ENCODE measurements at regions not wholly inside any gene's neighbourhood (a gene's known extent, or its start where the extent isn't known, plus 50 kb on each side); places are given as distances from the start of the nearest gene placed in this dataset.
"Not testable (repeated sequence)": the region's sequence is repeated elsewhere in the genome, so short reads cannot be mapped to it uniquely, and the experiment has no call there.

GRCh38 chr14:106694638-106695393 lies 1168.4 kb downstream of the TMEM121 start:
- no peak overlapping the region for H3K4me3 ChIP-seq
- DNase-seq (peak; percentile 56), ATAC-seq (peak; percentile 49 to 63)
- intact Hi-C loops (cut with DNase I): no loop called here
- peak; percentile 11 for TF ChIP-seq CTCF (IDR thresholded peaks at IDR 0.05)
- no peaks in the 10 kb centered on the region for H3K4me1 ChIP-seq
- no peak overlapping the region for H3K27ac ChIP-seq
- H3K9me3 ChIP-seq: no peaks in the 10 kb centered on the region
- no peaks in the 10 kb centered on the region for H3K27me3 ChIP-seq (ENCODE audit: low read depth)
- H3K36me3 ChIP-seq: no peaks in the 10 kb centered on the region

GRCh38 chr14:106698620-106699267 lies 1172.4 kb downstream of the TMEM121 start:
- H3K4me1 ChIP-seq; H3K9me3 ChIP-seq; H3K4me3 ChIP-seq; DNase-seq; H3K36me3 ChIP-seq; H3K27ac ChIP-seq; H3K27me3 ChIP-seq (ENCODE audit: low read depth); intact Hi-C loops (cut with DNase I); ATAC-seq: not testable (repeated sequence)

DNA sequence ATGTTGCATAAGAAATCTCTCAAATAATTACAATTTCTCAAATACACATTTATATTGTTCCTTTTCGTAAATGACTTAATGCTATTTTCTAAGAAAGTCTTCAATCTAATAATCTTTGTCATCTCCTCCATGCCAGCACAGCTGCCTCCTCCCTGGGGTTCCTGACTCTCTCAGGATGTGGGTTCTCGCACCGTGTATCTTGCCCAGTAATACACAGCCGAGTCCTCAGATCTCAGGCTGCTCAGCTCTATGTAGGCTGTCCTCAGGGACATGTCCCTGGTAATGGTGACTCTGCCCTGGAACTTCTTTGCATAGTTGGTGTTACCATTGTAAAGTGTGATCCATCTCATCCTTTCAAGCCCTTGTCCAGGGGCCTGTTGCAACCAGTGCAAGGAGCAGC lies 1177.3 kb downstream of the TMEM121 start:
- H3K36me3 ChIP-seq; H3K27me3 ChIP-seq (ENCODE audit: low read depth); intact Hi-C loops (cut with DNase I); H3K27ac ChIP-seq; H3K4me1 ChIP-seq; DNase-seq; H3K4me3 ChIP-seq; ATAC-seq; H3K9me3 ChIP-seq: not testable (repeated sequence)

DNA sequence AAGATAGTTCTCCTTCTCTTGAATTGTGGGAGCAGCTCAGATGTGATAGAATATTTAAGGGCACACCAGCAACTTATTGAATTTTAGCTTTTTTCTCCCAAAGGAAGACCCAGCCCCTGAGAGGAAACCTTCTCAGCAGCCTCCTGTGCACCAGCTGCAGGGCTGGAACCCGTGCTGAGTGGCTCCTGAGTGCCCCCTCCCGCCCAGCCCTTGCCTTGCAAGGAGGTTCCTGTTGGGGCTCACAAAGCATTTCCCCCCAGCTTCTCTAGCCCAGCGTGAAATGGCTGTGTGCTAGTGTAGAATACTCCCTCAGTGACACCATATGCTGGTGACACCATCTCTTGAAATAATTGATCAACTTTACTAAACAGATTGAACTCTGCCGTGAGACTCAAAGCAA lies 1180.1 kb downstream of the TMEM121 start:
- H3K36me3 ChIP-seq; ATAC-seq; intact Hi-C loops (cut with DNase I); H3K27me3 ChIP-seq (ENCODE audit: low read depth); H3K27ac ChIP-seq; H3K9me3 ChIP-seq; H3K4me1 ChIP-seq; DNase-seq; H3K4me3 ChIP-seq: not testable (repeated sequence)

DNA sequence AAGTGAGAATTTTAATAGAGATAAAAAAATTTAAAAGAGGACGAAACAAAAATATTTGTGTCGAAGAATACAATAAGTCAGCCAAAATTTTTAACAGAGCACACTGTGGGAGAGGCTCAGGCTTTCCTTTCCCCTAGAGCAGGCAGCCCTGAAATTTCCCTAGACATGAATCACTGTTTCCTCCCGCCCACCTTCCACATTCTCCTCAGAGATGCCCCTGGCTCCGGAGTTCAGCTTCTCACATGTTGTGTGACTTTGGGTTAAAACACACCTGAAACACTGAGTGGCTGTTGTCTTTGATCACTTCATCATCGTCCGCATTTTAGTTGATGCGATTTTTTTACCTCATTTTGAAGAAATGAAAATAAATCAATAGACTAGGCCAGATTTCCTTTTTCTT lies 1183.8 kb downstream of the TMEM121 start:
- intact Hi-C loops (cut with DNase I); H3K4me3 ChIP-seq; H3K27me3 ChIP-seq (ENCODE audit: low read depth); H3K36me3 ChIP-seq; H3K27ac ChIP-seq; H3K9me3 ChIP-seq; ATAC-seq; DNase-seq; H3K4me1 ChIP-seq: not testable (repeated sequence)

- H3K27ac ChIP-seq; H3K9me3 ChIP-seq; H3K4me1 ChIP-seq; ATAC-seq; H3K27me3 ChIP-seq (ENCODE audit: low read depth); DNase-seq; intact Hi-C loops (cut with DNase I); H3K4me3 ChIP-seq; H3K36me3 ChIP-seq: not testable (repeated sequence)
Measured at GRCh38 chr14:106712513-106712912, 1186.1 kb downstream of the TMEM121 start.

DNA sequence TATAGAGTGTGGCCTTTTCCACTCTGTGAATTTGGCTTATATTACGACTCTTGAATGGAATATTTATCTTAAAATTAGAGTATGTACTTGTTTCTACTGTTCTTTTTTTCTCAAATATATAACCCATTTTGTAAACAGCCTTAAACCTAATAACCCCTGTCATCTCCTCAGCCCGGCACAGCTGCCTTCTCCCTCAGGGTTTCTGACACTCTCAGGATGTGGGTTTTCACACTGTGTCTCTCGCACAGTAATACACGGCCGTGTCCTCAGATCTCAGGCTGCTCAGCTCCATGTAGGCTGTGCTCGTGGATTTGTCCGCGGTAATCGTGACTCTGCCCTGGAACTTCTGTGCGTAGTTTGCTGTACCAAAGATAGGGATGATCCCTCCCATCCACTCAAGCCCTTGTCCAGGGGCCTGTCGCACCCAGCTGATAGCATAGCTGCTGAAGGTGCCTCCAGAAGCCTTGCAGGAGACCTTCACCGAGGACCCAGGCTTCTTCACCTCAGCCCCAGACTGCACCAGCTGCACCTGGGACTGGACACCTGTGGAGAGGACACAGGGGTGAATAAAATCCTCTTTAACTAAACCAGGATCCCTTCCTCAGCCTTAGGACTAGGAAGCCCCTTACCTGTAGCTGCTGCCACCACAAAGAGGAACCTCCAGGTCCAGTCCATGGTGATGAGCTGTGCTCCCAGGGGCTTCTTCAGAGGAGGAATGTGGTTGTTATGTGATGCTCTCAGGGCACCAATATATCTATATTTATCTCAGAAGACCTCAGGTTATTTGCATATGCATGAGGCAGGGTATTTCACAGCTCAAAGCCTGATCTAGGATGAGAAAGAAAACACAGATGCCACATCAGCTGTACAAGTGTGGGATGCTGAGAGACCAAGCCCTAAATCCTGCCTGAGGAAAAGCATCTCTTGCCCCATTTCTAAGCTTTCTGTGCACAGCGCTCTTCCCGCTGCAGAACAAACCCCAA lies 1188.4 kb downstream of the TMEM121 start:
- DNase-seq; H3K27me3 ChIP-seq (ENCODE audit: low read depth); H3K36me3 ChIP-seq; H3K4me3 ChIP-seq; H3K9me3 ChIP-seq; ATAC-seq; H3K4me1 ChIP-seq; H3K27ac ChIP-seq; intact Hi-C loops (cut with DNase I): not testable (repeated sequence)

DNA sequence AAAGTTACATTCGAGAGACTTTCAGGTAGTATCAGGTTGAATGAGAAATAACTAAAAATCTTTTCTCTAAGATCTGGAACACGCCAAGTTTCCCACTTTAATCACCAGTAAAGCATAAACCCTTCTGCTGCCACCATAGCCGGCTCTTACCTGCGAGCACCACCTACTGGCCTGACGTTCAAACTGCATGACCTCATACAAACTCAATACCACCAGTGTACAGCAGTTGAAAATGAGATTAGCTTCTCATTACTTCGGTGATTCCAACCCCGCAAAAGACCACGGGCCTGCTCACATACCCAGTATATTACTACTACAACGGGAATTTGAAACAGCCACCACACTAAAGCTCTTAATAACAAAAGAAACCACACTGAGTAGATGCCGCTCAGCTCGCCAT lies 1191.2 kb downstream of the TMEM121 start:
- H3K9me3 ChIP-seq; H3K27ac ChIP-seq; H3K27me3 ChIP-seq (ENCODE audit: low read depth); H3K36me3 ChIP-seq; intact Hi-C loops (cut with DNase I); H3K4me3 ChIP-seq; DNase-seq; H3K4me1 ChIP-seq: not testable (repeated sequence)
- peak; percentile 52 to 75 for ATAC-seq

- intact Hi-C loops (cut with DNase I); DNase-seq; H3K36me3 ChIP-seq; ATAC-seq; H3K4me1 ChIP-seq; H3K4me3 ChIP-seq; H3K27me3 ChIP-seq (ENCODE audit: low read depth); H3K9me3 ChIP-seq; H3K27ac ChIP-seq: not testable (repeated sequence)
Measured at GRCh38 chr14:106719880-106720279, 1193.5 kb downstream of the TMEM121 start.

- H3K36me3 ChIP-seq; H3K9me3 ChIP-seq; H3K27ac ChIP-seq; intact Hi-C loops (cut with DNase I); H3K4me1 ChIP-seq; H3K27me3 ChIP-seq (ENCODE audit: low read depth); DNase-seq; H3K4me3 ChIP-seq; ATAC-seq: not testable (repeated sequence)
Measured at GRCh38 chr14:106721926-106722325, 1195.5 kb downstream of the TMEM121 start.

- not testable (repeated sequence) for DNase-seq
Measured at GRCh38 chr14:106722813-106723687, 1196.7 kb downstream of the TMEM121 start.

More at GRCh38 chr14:106722813-106723687, 1196.7 kb downstream of the TMEM121 start:
- H3K27me3 ChIP-seq (ENCODE audit: low read depth); H3K9me3 ChIP-seq; ATAC-seq; H3K27ac ChIP-seq; H3K36me3 ChIP-seq; H3K4me1 ChIP-seq; H3K4me3 ChIP-seq; intact Hi-C loops (cut with DNase I): not testable (repeated sequence)

Data from lower lobe of right lung (tissue), 2 donors.